SK-N-SH (cell line): ENCODE measurements at regions not wholly inside any gene's neighbourhood (a gene's known extent, or its start where the extent isn't known, plus 50 kb on each side); places are given as distances from the start of the nearest gene placed in this dataset.

Experiments used
- CTCF ChIA-PET: fragments of 300-600, 350-600 bp; formaldehyde crosslinking; extraction: SDS; loops from one replicate; lab custom pipeline; 2021; lab: Yijun Ruan, JAX
- POLR2A ChIA-PET: fragments of 350-600 bp; sonication (Branson Sonifier 250); formaldehyde crosslinking; extraction: SDS; loops from one replicate; lab custom pipeline; 2020; ENCODE audit warnings: antibody characterized with exemption, inconsistent platforms; lab: Yijun Ruan, JAX
- DNase-seq: peaks from one replicate; pipeline ENCODE4 v3.0.0; 2012
- H2AFZ ChIP-seq: fragments of 200-600 bp; sonication (generic); 2 replicates; pipeline ENCODE4 v1.8.1; 2016; ENCODE audit warnings: antibody characterized with exemption, mild to moderate bottlenecking, low read depth
- H3F3A ChIP-seq: fragments of 200-600 bp; sonication (generic); replicated peaks from 2 replicates; pipeline ENCODE3; 2016; ENCODE audit warnings: antibody characterized with exemption, mild to moderate bottlenecking; ENCODE audit not compliant: insufficient read depth
- H3K27ac ChIP-seq, 2 experiments: fragments of 200-500 bp in 1 of 2; fragments of 200-600 bp in 1 of 2; sonication (Bioruptor generic) in 1 of 2; sonication (generic), shearing (Covaris generic) in 1 of 2; 2 replicates each; pipeline versions ENCODE4 v1.5.1 to v1.6.1; 2014 to 2016; ENCODE audit warnings: low read depth in 2 of 2, inconsistent platforms in 1 of 2, low read length in 1 of 2, mild to moderate bottlenecking in 1 of 2, mixed read lengths in 1 of 2
- H3K27me3 ChIP-seq: fragments of 200-600 bp; sonication (generic), shearing (Covaris generic); 2 replicates; pipeline ENCODE4 v1.6.1; 2016; ENCODE audit warnings: mixed run types; ENCODE audit not compliant: insufficient read depth
- H3K36me3 ChIP-seq, 2 experiments: fragments of 200-500 bp in 1 of 2; fragments of 200-600 bp in 1 of 2; sonication (Bioruptor generic) in 1 of 2; sonication (generic) in 1 of 2; replicated peaks in 1 of 2; 2 replicates each; pipeline versions ENCODE3 to v1.5.1; 2014 to 2016; ENCODE audit warnings: low read length in 1 of 2, mild to moderate bottlenecking in 1 of 2; ENCODE audit not compliant: insufficient read depth in 2 of 2, control insufficient read depth in 1 of 2
- H3K4me1 ChIP-seq, 2 experiments: fragments of 200-500 bp in 1 of 2; fragments of 200-600 bp in 1 of 2; sonication (Bioruptor generic) in 1 of 2; sonication (generic), shearing (Covaris generic) in 1 of 2; 2 replicates each; pipeline versions ENCODE4 v1.5.1 to v1.6.1; 2014 to 2016; ENCODE audit warnings: low read depth in 1 of 2, low read length in 1 of 2, mixed run types in 1 of 2; ENCODE audit not compliant: insufficient read depth in 2 of 2, control insufficient read depth in 1 of 2
- H3K4me2 ChIP-seq: fragments of 200-600 bp; sonication (generic), shearing (Covaris generic); 2 replicates; pipeline ENCODE4 v1.6.1; 2017; ENCODE audit warnings: mixed run types
- H3K4me3 ChIP-seq, 2 experiments: fragments of 200-500 bp in 1 of 2; fragments of 200-600 bp in 1 of 2; sonication (Bioruptor generic) in 1 of 2; sonication (generic), shearing (Covaris generic) in 1 of 2; 2 replicates each; pipeline versions ENCODE4 v1.5.1 to v1.8.1; 2014 to 2016; ENCODE audit warnings: low read depth in 2 of 2, inconsistent platforms in 1 of 2, low read length in 1 of 2, mild to moderate bottlenecking in 1 of 2, mixed read lengths in 1 of 2, moderate library complexity in 1 of 2
- H3K79me2 ChIP-seq: fragments of 200-600 bp; sonication (generic); 2 replicates; pipeline ENCODE4 v1.8.1; 2017; ENCODE audit warnings: mild to moderate bottlenecking; ENCODE audit not compliant: insufficient read depth
- H3K9ac ChIP-seq: fragments of 200-600 bp; sonication (generic); 2 replicates; pipeline ENCODE4 v1.6.1; 2017; ENCODE audit warnings: mixed run types
- H3K9me2 ChIP-seq: fragments of 200-600 bp; sonication (generic); 2 replicates; pipeline ENCODE4 v1.6.1; 2017; ENCODE audit warnings: mixed run types
- H3K9me3 ChIP-seq: fragments of 200-600 bp; sonication (generic); 2 replicates; pipeline ENCODE4 v1.6.1; 2017; ENCODE audit warnings: mixed run types, mild to moderate bottlenecking, moderate library complexity
- H4K20me1 ChIP-seq: fragments of 200-600 bp; sonication (generic); 2 replicates; pipeline ENCODE4 v1.6.1; 2017; ENCODE audit warnings: mild to moderate bottlenecking, mixed run types; ENCODE audit not compliant: insufficient read depth
- CHD2 ChIP-seq: fragments of 150-350 bp; IDR thresholded peaks from 2 replicates; pipeline ENCODE4 v1.6.1; 2018; ENCODE audit warnings: low read length; ENCODE audit not compliant: partially characterized antibody
- ELF1 ChIP-seq: IDR thresholded peaks from 2 replicates; pipeline ENCODE4 v1.4.0; 2012
- EP300 ChIP-seq, 2 experiments: IDR thresholded peaks; 2 replicates each; pipeline versions ENCODE4 v1.4.0 to v1.6.1; 2012; ENCODE audit warnings: borderline replicate concordance in 1 of 2, low read depth in 1 of 2, low read length in 1 of 2
- GATA2 ChIP-seq: sonication (generic); formaldehyde crosslinking; IDR thresholded peaks from 2 replicates; pipeline ENCODE4 v1.5.0; 2020; ENCODE audit warnings: mild to moderate bottlenecking, missing genetic modification reagents
- JUND ChIP-seq: IDR thresholded peaks from 2 replicates; pipeline ENCODE4 v1.4.0; 2012
- MEF2A ChIP-seq: IDR thresholded peaks from 2 replicates; pipeline ENCODE4 v1.4.0; 2012; ENCODE audit warnings: low read depth, borderline replicate concordance
- MXI1 ChIP-seq: IDR thresholded peaks from 2 replicates; pipeline ENCODE4 v1.6.1; 2012; ENCODE audit warnings: mild to moderate bottlenecking, low read depth, low read length, improper control_type of control experiment
- NRF1 ChIP-seq: IDR thresholded peaks from 2 replicates; pipeline ENCODE4 v1.6.1; 2012; ENCODE audit warnings: low read depth, mild to moderate bottlenecking, low read length
- POLR2AphosphoS5 ChIP-seq: IDR thresholded peaks from 2 replicates; pipeline ENCODE4 v1.6.1; 2012; ENCODE audit warnings: low read depth, low read length
- RAD21 ChIP-seq: IDR thresholded peaks from 2 replicates; pipeline ENCODE4 v1.6.1; 2012; ENCODE audit warnings: mild to moderate bottlenecking, low read length
- RCOR1 ChIP-seq: fragments of 150-350 bp; IDR thresholded peaks from 2 replicates; pipeline ENCODE4 v1.6.1; 2017; ENCODE audit warnings: antibody characterized with exemption, low read length
- RFX5 ChIP-seq: IDR thresholded peaks from 2 replicates; pipeline ENCODE4 v1.6.1; 2012; ENCODE audit warnings: mild to moderate bottlenecking, improper control_type of control experiment, low read length
- SMC3 ChIP-seq: IDR thresholded peaks from 2 replicates; pipeline ENCODE4 v1.6.1; 2012; ENCODE audit warnings: low read depth, low read length, improper control_type of control experiment
- TAF1 ChIP-seq: IDR thresholded peaks from 2 replicates; pipeline ENCODE4 v1.6.1; 2012; ENCODE audit warnings: low read depth, mild to moderate bottlenecking, low read length, moderate library complexity, borderline replicate concordance
- TCF12 ChIP-seq: IDR thresholded peaks from 2 replicates; pipeline ENCODE4 v1.4.0; 2012
- YY1 ChIP-seq: IDR thresholded peaks from 2 replicates; pipeline ENCODE4 v1.4.0; 2012; ENCODE audit warnings: low read depth, mild to moderate bottlenecking
- WGBS: methylation state at CpG from one replicate; pipeline ENCODE4 v1.1.6; 2017; ENCODE audit warnings: low lambda C conversion rate; 5-methylcytosine and 5-hydroxymethylcytosine counted together
- TF ChIP-seq, protein P1 (sequence below): IDR thresholded peaks from 2 replicates; pipeline ENCODE4 v1.4.0; 2012; ENCODE audit warnings: low read depth, borderline replicate concordance
- TF ChIP-seq, protein P2 (sequence below): fragments of 150-350 bp; IDR thresholded peaks from 2 replicates; pipeline ENCODE4 v1.6.1; 2016; ENCODE audit warnings: mild to moderate bottlenecking, low read depth, low read length
- TF ChIP-seq, protein P3 (sequence below): IDR thresholded peaks from 2 replicates; pipeline ENCODE4; 2012
- TF ChIP-seq, protein P4 (sequence below): IDR thresholded peaks from 2 replicates; pipeline ENCODE4 v1.6.1; 2012; ENCODE audit warnings: mild to moderate bottlenecking, low read depth, low read length, moderate library complexity

DNA sequence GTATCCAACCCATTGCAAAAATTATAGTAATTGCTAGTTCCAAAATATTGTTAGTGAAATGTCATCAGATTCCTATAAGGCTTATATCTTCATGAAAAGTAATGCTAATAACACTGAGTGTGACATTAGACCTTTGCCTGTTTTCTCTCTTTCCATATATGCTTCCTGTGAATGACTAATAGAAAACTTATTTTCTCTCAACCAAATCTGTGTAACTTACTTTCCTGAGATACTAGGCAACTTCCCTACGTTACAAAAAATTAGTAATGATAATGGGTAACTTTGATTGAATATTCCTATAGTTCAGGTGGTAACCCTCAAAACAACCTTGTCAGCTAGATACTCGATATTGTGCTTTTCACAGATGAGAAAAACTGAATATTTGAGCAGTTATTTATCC, 124.2 kb upstream of the HNRNPU start (continued):
- no peak for TF ChIP-seq TAF1
- TF ChIP-seq, protein P1, sequence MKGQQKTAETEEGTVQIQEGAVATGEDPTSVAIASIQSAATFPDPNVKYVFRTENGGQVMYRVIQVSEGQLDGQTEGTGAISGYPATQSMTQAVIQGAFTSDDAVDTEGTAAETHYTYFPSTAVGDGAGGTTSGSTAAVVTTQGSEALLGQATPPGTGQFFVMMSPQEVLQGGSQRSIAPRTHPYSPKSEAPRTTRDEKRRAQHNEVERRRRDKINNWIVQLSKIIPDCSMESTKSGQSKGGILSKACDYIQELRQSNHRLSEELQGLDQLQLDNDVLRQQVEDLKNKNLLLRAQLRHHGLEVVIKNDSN, result no peak
- TF ChIP-seq RAD21, result no peak
- TF ChIP-seq, protein P2, sequence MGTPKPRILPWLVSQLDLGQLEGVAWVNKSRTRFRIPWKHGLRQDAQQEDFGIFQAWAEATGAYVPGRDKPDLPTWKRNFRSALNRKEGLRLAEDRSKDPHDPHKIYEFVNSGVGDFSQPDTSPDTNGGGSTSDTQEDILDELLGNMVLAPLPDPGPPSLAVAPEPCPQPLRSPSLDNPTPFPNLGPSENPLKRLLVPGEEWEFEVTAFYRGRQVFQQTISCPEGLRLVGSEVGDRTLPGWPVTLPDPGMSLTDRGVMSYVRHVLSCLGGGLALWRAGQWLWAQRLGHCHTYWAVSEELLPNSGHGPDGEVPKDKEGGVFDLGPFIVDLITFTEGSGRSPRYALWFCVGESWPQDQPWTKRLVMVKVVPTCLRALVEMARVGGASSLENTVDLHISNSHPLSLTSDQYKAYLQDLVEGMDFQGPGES, result no peak
- TF ChIP-seq MXI1, result no peak

DNA sequence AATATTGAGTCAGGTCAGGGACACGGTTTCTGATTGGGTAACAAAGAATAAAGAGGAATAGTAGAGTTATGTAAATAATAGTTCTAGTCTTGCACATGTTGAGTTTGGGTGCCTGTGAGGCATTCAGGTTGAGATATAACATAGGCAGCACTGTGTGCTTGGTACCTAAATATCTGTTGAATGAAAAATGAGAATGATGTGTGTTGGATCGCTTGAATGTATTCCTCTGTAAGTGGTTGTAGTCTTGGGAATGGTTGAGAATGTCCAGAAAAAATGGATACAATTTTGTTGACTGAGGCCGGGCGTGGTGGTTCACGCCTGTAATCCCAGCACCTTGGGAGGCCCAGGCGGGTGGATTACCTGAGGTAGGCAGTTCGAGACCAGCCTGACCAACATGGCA, 116.3 kb upstream of the HNRNPU start:
- 97% methylated on average over 7 of the region's 7 CpGs for WGBS
- Histone ChIP-seq H3K4me2 (no peak overlapping the region), H3K9me2 (no peaks in the 10 kb centered on the region), H4K20me1 (no peaks in the 10 kb centered on the region), H3K79me2 (0 out of 2 replicates have a peak, but pooled peaks cover 8% of the 10 kb centered on the region), H2AFZ (no peak overlapping the region), H3K4me1 (no peaks in the 10 kb centered on the region), H3K9me3 (no peaks in the 10 kb centered on the region), H3K9ac (no peak overlapping the region), H3K27ac (no peak overlapping the region), H3F3A (no peaks in the 10 kb centered on the region), H3K27me3 (no peaks in the 10 kb centered on the region), H3K36me3 (peaks cover 0 to 3% of the 10 kb centered on the region in 2 experiments), H3K4me3 (no peak overlapping the region)
- TF ChIP-seq, protein P1, result no peak
- TF ChIP-seq, protein P3, sequence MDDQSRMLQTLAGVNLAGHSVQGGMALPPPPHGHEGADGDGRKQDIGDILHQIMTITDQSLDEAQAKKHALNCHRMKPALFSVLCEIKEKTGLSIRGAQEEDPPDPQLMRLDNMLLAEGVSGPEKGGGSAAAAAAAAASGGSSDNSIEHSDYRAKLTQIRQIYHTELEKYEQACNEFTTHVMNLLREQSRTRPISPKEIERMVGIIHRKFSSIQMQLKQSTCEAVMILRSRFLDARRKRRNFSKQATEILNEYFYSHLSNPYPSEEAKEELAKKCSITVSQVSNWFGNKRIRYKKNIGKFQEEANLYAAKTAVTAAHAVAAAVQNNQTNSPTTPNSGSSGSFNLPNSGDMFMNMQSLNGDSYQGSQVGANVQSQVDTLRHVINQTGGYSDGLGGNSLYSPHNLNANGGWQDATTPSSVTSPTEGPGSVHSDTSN, result no peak
- TF ChIP-seq TCF12 (no peak), POLR2AphosphoS5 (no peak), GATA2 (CRISPR knock-in tag) (no peak), JUND (no peak), RFX5 (no peak), MEF2A (no peak), ELF1 (no peak), EP300 (IDR thresholded peaks at IDR 0.05; ENCODE audit: borderline replicate concordance in 1 of 2, low read depth in 1 of 2, low read length in 1 of 2) (no peak), CHD2 (no peak), NRF1 (no peak), SMC3 (no peak), YY1 (no peak), MXI1 (no peak), RAD21 (no peak), RCOR1 (no peak)
- TF ChIP-seq, protein P2, result no peak
- TF ChIP-seq, protein P4, sequence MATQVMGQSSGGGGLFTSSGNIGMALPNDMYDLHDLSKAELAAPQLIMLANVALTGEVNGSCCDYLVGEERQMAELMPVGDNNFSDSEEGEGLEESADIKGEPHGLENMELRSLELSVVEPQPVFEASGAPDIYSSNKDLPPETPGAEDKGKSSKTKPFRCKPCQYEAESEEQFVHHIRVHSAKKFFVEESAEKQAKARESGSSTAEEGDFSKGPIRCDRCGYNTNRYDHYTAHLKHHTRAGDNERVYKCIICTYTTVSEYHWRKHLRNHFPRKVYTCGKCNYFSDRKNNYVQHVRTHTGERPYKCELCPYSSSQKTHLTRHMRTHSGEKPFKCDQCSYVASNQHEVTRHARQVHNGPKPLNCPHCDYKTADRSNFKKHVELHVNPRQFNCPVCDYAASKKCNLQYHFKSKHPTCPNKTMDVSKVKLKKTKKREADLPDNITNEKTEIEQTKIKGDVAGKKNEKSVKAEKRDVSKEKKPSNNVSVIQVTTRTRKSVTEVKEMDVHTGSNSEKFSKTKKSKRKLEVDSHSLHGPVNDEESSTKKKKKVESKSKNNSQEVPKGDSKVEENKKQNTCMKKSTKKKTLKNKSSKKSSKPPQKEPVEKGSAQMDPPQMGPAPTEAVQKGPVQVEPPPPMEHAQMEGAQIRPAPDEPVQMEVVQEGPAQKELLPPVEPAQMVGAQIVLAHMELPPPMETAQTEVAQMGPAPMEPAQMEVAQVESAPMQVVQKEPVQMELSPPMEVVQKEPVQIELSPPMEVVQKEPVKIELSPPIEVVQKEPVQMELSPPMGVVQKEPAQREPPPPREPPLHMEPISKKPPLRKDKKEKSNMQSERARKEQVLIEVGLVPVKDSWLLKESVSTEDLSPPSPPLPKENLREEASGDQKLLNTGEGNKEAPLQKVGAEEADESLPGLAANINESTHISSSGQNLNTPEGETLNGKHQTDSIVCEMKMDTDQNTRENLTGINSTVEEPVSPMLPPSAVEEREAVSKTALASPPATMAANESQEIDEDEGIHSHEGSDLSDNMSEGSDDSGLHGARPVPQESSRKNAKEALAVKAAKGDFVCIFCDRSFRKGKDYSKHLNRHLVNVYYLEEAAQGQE, result no peak
- POLR2A ChIA-PET, result no interaction called here
- no peak for DNase-seq
- CTCF ChIA-PET, result no interaction called here
